Stimulated activated CD8-positive, alpha-beta memory T cell treated with anti-CD3 and anti-CD28 coated beads, Interleukin-4, amount 100 ng/mL, for 4 hours (primary cell): ENCODE measurements at regions not wholly inside any gene's neighbourhood (a gene's known extent, or its start where the extent isn't known, plus 50 kb on each side); places are given as distances from the start of the nearest gene placed in this dataset.
A peak's percentile ranks its signal among the peaks of the same experiment; 100 is the strongest.

Source experiments
- DNase-seq, 2 donors: peaks; one replicate each; pipeline ENCODE4 v3.0.0-alpha.2; 2020; ENCODE audit warnings: low read depth in 2 of 2, low spot score in 1 of 2

GRCh38 chr2:191604154-191604553, 73.8 kb upstream of the NABP1 start:
- no peak for DNase-seq

- no peak for DNase-seq
Measured at GRCh38 chr2:191607096-191607495, 70.8 kb upstream of the NABP1 start.

- no peak for DNase-seq
Measured at GRCh38 chr2:191610756-191611155, 67.2 kb upstream of the NABP1 start.

- DNase-seq: no peak
Measured at GRCh38 chr2:191611614-191612013, 66.3 kb upstream of the NABP1 start.

- DNase-seq: no peak
Measured at GRCh38 chr2:191612496-191612895, 65.4 kb upstream of the NABP1 start.

- DNase-seq: no peak
Measured at GRCh38 chr2:191614759-191615158, 63.2 kb upstream of the NABP1 start.

GRCh38 chr2:191615596-191615995, 62.3 kb upstream of the NABP1 start:
- DNase-seq: no peak

- peak; percentile 18 for DNase-seq
Measured at GRCh38 chr2:191617575-191617974, 60.4 kb upstream of the NABP1 start.

- no peak for DNase-seq
Measured at GRCh38 chr2:191618046-191618780, 59.7 kb upstream of the NABP1 start.

- DNase-seq: no peak
Measured at GRCh38 chr2:191618786-191619185, 59.1 kb upstream of the NABP1 start.

GRCh38 chr2:191620144-191620543, 57.8 kb upstream of the NABP1 start:
- no peak for DNase-seq

- no peak for DNase-seq
Measured at GRCh38 chr2:191622374-191623320, 55.3 kb upstream of the NABP1 start.

- peak in 1 of 2 donors; percentile 16 for DNase-seq
Measured at GRCh38 chr2:191625016-191625415, 52.9 kb upstream of the NABP1 start.

- DNase-seq: no peak
Measured at GRCh38 chr2:191625446-191625845, 52.5 kb upstream of the NABP1 start.

GRCh38 chr2:191626497-191627151, 51.3 kb upstream of the NABP1 start:
- no peak for DNase-seq

- no peak for DNase-seq
Measured at GRCh38 chr2:191627518-191627917, 50.4 kb upstream of the NABP1 start.
